Lower lobe of right lung (tissue), 2 donors: ENCODE measurements at regions not wholly inside any gene's neighbourhood (a gene's known extent, or its start where the extent isn't known, plus 50 kb on each side); places are given as distances from the start of the nearest gene placed in this dataset.

ENCODE experiments used
- ATAC-seq, 2 donors: fragments of 200-7000 bp; cut with Tn5 transposase; one replicate each; pipeline ENCODE4 v1.9.1; 2020 to 2022; ENCODE audit warnings: mild to moderate bottlenecking in 2 of 2, moderate library complexity in 2 of 2
- DNase-seq: peaks from one replicate; pipeline ENCODE4 v3.0.0-alpha.2; 2020
- H3K27ac ChIP-seq: fragments of 200-600 bp; one replicate; pipeline ENCODE4 v1.8.0; 2022
- H3K27me3 ChIP-seq: fragments of 200-600 bp; one replicate; pipeline ENCODE4 v1.8.0; 2022; ENCODE audit warnings: low read depth
- H3K36me3 ChIP-seq: fragments of 200-600 bp; one replicate; pipeline ENCODE4 v1.8.0; 2022; ENCODE audit warnings: mild to moderate bottlenecking
- H3K4me1 ChIP-seq: fragments of 200-600 bp; one replicate; pipeline ENCODE4 v1.8.0; 2022
- H3K4me3 ChIP-seq: fragments of 200-600 bp; one replicate; pipeline ENCODE4 v1.8.0; 2022; ENCODE audit warnings: mild to moderate bottlenecking
- H3K9me3 ChIP-seq: fragments of 200-600 bp; one replicate; pipeline ENCODE4 v1.8.0; 2022
- CTCF ChIP-seq: fragments of 200-600 bp; IDR thresholded peaks from one replicate; pipeline ENCODE4 v1.8.0; 2022; ENCODE audit warnings: antibody characterized with exemption, mild to moderate bottlenecking
- intact Hi-C: fragments of 100-400 bp; cut with DNase I; formaldehyde crosslinking; loops from one replicate; pipeline ENCODE4 v1.11.0; 2022
- donor health status: DM: no; HTN: yes; CAD: no; lungs with severe emphysema.

GRCh38 chr7:46928719-46929118 lies 653.2 kb downstream of the TNS3 start:
- ATAC-seq = no peak
- peaks cover 7% of the 10 kb centered on the region for H3K4me1 ChIP-seq

GRCh38 chr7:46927131-46927810 lies 654.6 kb downstream of the TNS3 start:
- no peaks in the 10 kb centered on the region for H3K9me3 ChIP-seq
- ATAC-seq (no peak), DNase-seq (no peak)
- intact Hi-C loops = no loop called here
- H3K27me3 ChIP-seq = no peaks in the 10 kb centered on the region
- H3K4me3 ChIP-seq = no peak overlapping the region
- no peak for TF ChIP-seq CTCF
- no peak overlapping the region for H3K27ac ChIP-seq
- no peaks in the 10 kb centered on the region for H3K36me3 ChIP-seq
- H3K4me1 ChIP-seq = no peaks in the 10 kb centered on the region

More at GRCh38 chr7:46928719-46929118, 653.2 kb downstream of the TNS3 start:
- Histone ChIP-seq H3K9me3 (no peaks in the 10 kb centered on the region), H3K36me3 (no peaks in the 10 kb centered on the region), H3K27me3 (no peaks in the 10 kb centered on the region), H3K4me3 (no peak overlapping the region), H3K27ac (no peak overlapping the region)
- no peak for TF ChIP-seq CTCF
- no peak for DNase-seq
- intact Hi-C loops = no loop called here

GRCh38 chr7:46916581-46916980 lies 665.3 kb downstream of the TNS3 start:
- ATAC-seq (no peak), DNase-seq (no peak)
- H3K27ac ChIP-seq = no peak overlapping the region
- no peaks in the 10 kb centered on the region for H3K36me3 ChIP-seq
- H3K9me3 ChIP-seq = no peaks in the 10 kb centered on the region
- no peak for TF ChIP-seq CTCF
- H3K4me1 ChIP-seq = no peaks in the 10 kb centered on the region
- intact Hi-C loops = no loop called here
- no peak overlapping the region for H3K4me3 ChIP-seq
- no peaks in the 10 kb centered on the region for H3K27me3 ChIP-seq

- DNase-seq (no peak), ATAC-seq (no peak)
- intact Hi-C loops = no loop called here
- Histone ChIP-seq H3K36me3 (no peaks in the 10 kb centered on the region), H3K9me3 (no peaks in the 10 kb centered on the region), H3K4me1 (no peaks in the 10 kb centered on the region), H3K4me3 (no peak overlapping the region), H3K27ac (no peak overlapping the region), H3K27me3 (no peaks in the 10 kb centered on the region)
- no peak for TF ChIP-seq CTCF
Observed at GRCh38 chr7:46912692-46913091, 669.2 kb downstream of the TNS3 start.

GRCh38 chr7:46909601-46910051 lies 672.3 kb downstream of the TNS3 start:
- no peak for ATAC-seq
- H3K36me3 ChIP-seq = no peaks in the 10 kb centered on the region
- H3K4me1 ChIP-seq = no peaks in the 10 kb centered on the region
- no peaks in the 10 kb centered on the region for H3K9me3 ChIP-seq
- no peak for TF ChIP-seq CTCF
- H3K27ac ChIP-seq = no peak overlapping the region
- no peak for DNase-seq
- H3K4me3 ChIP-seq = no peak overlapping the region
- H3K27me3 ChIP-seq = no peaks in the 10 kb centered on the region
- intact Hi-C loops = no loop called here
